ENCODE measurements at regions not wholly inside any gene's neighbourhood (a gene's known extent, or its start where the extent isn't known, plus 50 kb on each side); places are given as distances from the start of the nearest gene placed in this dataset.

GRCh38 chr18:78661316-78661715 lies 318.3 kb upstream of the SALL3 start:
- H3K4me3 ChIP-seq (ENCODE audit: extremely low read depth, insufficient read depth, low read length, poor library complexity, severe bottlenecking) = no peak overlapping the region
- no peaks in the 10 kb centered on the region for H3K36me3 ChIP-seq (ENCODE audit: control insufficient read depth, insufficient read depth, low read length)
- H3K4me1 ChIP-seq (ENCODE audit: control insufficient read depth, insufficient read depth, low read length, poor library complexity, severe bottlenecking) = no peaks in the 10 kb centered on the region
- no peaks in the 10 kb centered on the region for H3K9me3 ChIP-seq (ENCODE audit: control insufficient read depth, low read length)
- WGBS, 2 experiments (ENCODE audit: insufficient coverage in 2 of 2) = 80 to 87% methylated on average over 3 to 4 of the region's 9 CpGs
- no peak overlapping the region for H3K27ac ChIP-seq (ENCODE audit: low read depth, low read length, severe bottlenecking)

GRCh38 chr18:78662879-78663278 lies 316.7 kb upstream of the SALL3 start:
- no peaks in the 10 kb centered on the region for H3K4me1 ChIP-seq (ENCODE audit: control insufficient read depth, insufficient read depth, low read length, poor library complexity, severe bottlenecking)
- H3K27ac ChIP-seq (ENCODE audit: low read depth, low read length, severe bottlenecking) = no peak overlapping the region
- H3K4me3 ChIP-seq (ENCODE audit: extremely low read depth, insufficient read depth, low read length, poor library complexity, severe bottlenecking) = no peak overlapping the region
- H3K36me3 ChIP-seq (ENCODE audit: control insufficient read depth, insufficient read depth, low read length) = no peaks in the 10 kb centered on the region
- no peaks in the 10 kb centered on the region for H3K9me3 ChIP-seq (ENCODE audit: control insufficient read depth, low read length)
- WGBS, 2 experiments (ENCODE audit: insufficient coverage in 2 of 2) = 94 to 95% methylated on average over 4 to 6 of the region's 9 CpGs

- Histone ChIP-seq H3K27ac (ENCODE audit: low read depth, low read length, severe bottlenecking) (no peak overlapping the region), H3K4me1 (ENCODE audit: control insufficient read depth, insufficient read depth, low read length, poor library complexity, severe bottlenecking) (no peaks in the 10 kb centered on the region), H3K9me3 (ENCODE audit: control insufficient read depth, low read length) (no peaks in the 10 kb centered on the region), H3K4me3 (ENCODE audit: extremely low read depth, insufficient read depth, low read length, poor library complexity, severe bottlenecking) (no peak overlapping the region), H3K36me3 (ENCODE audit: control insufficient read depth, insufficient read depth, low read length) (no peaks in the 10 kb centered on the region)
- 73 to 95% methylated on average over 2 to 11 of the region's 13 CpGs for WGBS, 2 experiments (ENCODE audit: insufficient coverage in 2 of 2)
Measured at GRCh38 chr18:78664048-78664447, 315.6 kb upstream of the SALL3 start.

DNA sequence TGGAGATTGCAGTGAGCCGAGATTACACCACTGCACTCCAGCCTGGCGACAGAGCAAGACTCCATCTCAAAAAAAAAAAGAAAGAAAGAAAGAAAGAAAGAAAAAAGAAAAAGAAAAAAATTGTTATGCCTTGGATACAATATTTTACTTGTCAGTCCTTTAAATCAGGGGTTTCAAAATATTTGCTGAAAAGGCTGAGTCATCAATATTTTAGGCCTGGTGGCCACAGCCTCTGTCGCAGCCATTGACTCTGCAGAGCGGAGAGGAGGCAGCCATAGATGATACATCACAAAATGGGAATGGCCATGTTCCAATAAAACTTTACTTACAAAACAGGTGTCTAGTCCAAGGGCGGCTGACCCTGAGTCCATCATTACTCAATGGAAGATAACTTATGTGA lies 314.8 kb upstream of the SALL3 start:
- Histone ChIP-seq H3K9me3 (ENCODE audit: control insufficient read depth, low read length) (no peaks in the 10 kb centered on the region), H3K4me3 (ENCODE audit: extremely low read depth, insufficient read depth, low read length, poor library complexity, severe bottlenecking) (no peak overlapping the region), H3K4me1 (ENCODE audit: control insufficient read depth, insufficient read depth, low read length, poor library complexity, severe bottlenecking) (no peaks in the 10 kb centered on the region), H3K36me3 (ENCODE audit: control insufficient read depth, insufficient read depth, low read length) (no peaks in the 10 kb centered on the region), H3K27ac (ENCODE audit: low read depth, low read length, severe bottlenecking) (no peak overlapping the region)
- 94 to 95% methylated on average over 3 to 4 of the region's 5 CpGs for WGBS, 2 experiments (ENCODE audit: insufficient coverage in 2 of 2)

- 96 to 100% methylated on average over 8 of the region's 10 CpGs for WGBS, 2 experiments (ENCODE audit: insufficient coverage in 2 of 2)
Measured at GRCh38 chr18:78665644-78666043, 314.0 kb upstream of the SALL3 start.

DNA sequence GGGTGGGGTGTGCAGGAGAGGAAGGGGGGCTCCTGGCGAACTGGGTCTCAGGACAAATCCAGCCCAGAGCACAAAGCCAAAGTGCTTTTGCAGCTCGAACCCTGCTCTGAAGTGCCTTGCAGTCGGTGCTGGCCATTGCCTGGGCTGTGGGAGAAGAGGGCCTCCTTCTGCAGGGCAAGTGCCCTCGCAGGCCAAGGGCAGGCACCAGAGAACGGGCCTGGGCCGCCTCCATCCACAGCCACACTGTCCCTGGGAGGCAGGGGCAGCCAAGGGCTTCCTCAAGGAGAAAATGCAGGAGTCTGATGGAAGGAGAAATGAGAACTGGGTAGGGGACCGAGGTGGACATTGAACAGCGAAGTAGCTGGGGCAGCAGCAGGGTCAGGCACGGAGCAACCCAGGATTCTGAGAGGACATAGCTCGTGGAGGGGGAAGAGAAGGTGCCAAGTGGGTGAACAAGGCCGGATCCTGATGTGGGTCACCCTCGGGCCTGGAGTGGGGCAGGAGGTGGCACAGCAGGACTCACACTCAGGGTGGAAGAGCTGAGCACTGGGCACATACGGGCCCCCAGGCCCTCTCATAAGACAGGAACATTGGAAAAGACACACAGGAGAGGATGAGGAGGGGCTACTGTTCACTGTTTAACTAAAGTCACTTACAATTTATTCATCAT lies 312.8 kb upstream of the SALL3 start:
- 90 to 91% methylated on average over 9 to 12 of the region's 13 CpGs for WGBS, 2 experiments (ENCODE audit: insufficient coverage in 2 of 2)
- H3K27ac ChIP-seq (ENCODE audit: low read depth, low read length, severe bottlenecking) = no peak overlapping the region
- no peaks in the 10 kb centered on the region for H3K9me3 ChIP-seq (ENCODE audit: control insufficient read depth, low read length)
- H3K4me1 ChIP-seq (ENCODE audit: control insufficient read depth, insufficient read depth, low read length, poor library complexity, severe bottlenecking) = no peaks in the 10 kb centered on the region
- H3K4me3 ChIP-seq (ENCODE audit: extremely low read depth, insufficient read depth, low read length, poor library complexity, severe bottlenecking) = no peak overlapping the region
- no peaks in the 10 kb centered on the region for H3K36me3 ChIP-seq (ENCODE audit: control insufficient read depth, insufficient read depth, low read length)

More at GRCh38 chr18:78665644-78666043, 314.0 kb upstream of the SALL3 start:
- Histone ChIP-seq H3K27ac (ENCODE audit: low read depth, low read length, severe bottlenecking) (no peak overlapping the region), H3K36me3 (ENCODE audit: control insufficient read depth, insufficient read depth, low read length) (no peaks in the 10 kb centered on the region), H3K4me3 (ENCODE audit: extremely low read depth, insufficient read depth, low read length, poor library complexity, severe bottlenecking) (no peak overlapping the region), H3K9me3 (ENCODE audit: control insufficient read depth, low read length) (no peaks in the 10 kb centered on the region), H3K4me1 (ENCODE audit: control insufficient read depth, insufficient read depth, low read length, poor library complexity, severe bottlenecking) (no peaks in the 10 kb centered on the region)

DNA sequence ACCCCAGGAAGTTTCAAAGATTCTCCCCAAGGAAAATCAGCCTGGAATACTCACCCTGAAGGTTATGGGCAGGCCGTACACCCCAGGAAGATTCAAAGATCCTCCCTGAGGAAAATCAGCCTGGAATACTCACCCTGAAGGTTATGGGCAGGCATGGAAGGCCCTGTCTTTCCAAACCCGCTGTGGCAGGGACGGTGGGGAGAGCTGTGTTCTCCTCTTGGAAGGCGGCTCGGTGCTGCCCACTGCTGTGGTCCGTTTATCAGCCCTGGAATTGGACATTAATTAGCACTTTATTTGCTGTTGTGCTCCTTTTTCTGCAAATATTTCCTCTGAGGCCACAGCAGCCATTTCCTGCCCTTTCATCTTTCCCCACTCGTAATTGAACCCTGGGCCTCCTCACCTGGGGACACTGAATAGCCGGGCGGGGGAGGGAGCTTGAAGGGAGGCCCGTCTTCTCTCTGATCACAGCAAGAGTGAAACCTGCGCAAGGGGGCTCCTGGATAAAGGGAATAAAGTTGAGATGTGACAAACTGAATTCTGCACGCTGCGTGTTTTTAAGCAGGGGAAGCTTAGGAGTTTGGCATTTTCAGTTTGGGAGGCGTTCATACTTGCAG lies 308.7 kb upstream of the SALL3 start:
- WGBS, 2 experiments (ENCODE audit: insufficient coverage in 2 of 2) = 58 to 65% methylated on average over 12 to 13 of the region's 14 CpGs
- H3K9me3 ChIP-seq (ENCODE audit: control insufficient read depth, low read length) = no peaks in the 10 kb centered on the region
- H3K4me1 ChIP-seq (ENCODE audit: control insufficient read depth, insufficient read depth, low read length, poor library complexity, severe bottlenecking) = no peaks in the 10 kb centered on the region
- no peaks in the 10 kb centered on the region for H3K36me3 ChIP-seq (ENCODE audit: control insufficient read depth, insufficient read depth, low read length)
- H3K27ac ChIP-seq (ENCODE audit: low read depth, low read length, severe bottlenecking) = no peak overlapping the region
- H3K4me3 ChIP-seq (ENCODE audit: extremely low read depth, insufficient read depth, low read length, poor library complexity, severe bottlenecking) = no peak overlapping the region

DNA sequence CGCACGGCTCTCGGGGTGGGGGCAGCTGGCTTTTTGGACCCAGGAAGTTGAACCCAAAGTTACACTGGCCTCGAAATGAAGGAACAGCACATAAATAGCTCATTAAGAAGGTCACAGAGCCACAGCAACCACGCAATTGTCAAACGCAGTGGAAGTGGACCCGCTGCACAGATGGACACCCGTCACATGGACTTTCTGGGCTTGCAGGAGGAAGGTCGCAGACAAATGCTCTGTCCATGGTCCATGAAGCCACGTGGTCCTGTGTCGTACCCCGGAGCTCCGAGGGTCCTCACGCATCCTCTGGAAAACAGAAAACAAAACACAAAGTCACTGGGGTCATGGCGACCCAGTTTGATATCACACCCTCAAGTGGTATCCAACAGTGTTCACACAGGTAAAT lies 308.1 kb upstream of the SALL3 start:
- H3K9me3 ChIP-seq (ENCODE audit: control insufficient read depth, low read length) = no peaks in the 10 kb centered on the region
- WGBS, 2 experiments (ENCODE audit: insufficient coverage in 2 of 2) = 93 to 98% methylated on average over 14 to 15 of the region's 15 CpGs
- H3K4me1 ChIP-seq (ENCODE audit: control insufficient read depth, insufficient read depth, low read length, poor library complexity, severe bottlenecking) = no peaks in the 10 kb centered on the region
- H3K4me3 ChIP-seq (ENCODE audit: extremely low read depth, insufficient read depth, low read length, poor library complexity, severe bottlenecking) = no peak overlapping the region
- H3K27ac ChIP-seq (ENCODE audit: low read depth, low read length, severe bottlenecking) = no peak overlapping the region
- H3K36me3 ChIP-seq (ENCODE audit: control insufficient read depth, insufficient read depth, low read length) = no peaks in the 10 kb centered on the region

DNA sequence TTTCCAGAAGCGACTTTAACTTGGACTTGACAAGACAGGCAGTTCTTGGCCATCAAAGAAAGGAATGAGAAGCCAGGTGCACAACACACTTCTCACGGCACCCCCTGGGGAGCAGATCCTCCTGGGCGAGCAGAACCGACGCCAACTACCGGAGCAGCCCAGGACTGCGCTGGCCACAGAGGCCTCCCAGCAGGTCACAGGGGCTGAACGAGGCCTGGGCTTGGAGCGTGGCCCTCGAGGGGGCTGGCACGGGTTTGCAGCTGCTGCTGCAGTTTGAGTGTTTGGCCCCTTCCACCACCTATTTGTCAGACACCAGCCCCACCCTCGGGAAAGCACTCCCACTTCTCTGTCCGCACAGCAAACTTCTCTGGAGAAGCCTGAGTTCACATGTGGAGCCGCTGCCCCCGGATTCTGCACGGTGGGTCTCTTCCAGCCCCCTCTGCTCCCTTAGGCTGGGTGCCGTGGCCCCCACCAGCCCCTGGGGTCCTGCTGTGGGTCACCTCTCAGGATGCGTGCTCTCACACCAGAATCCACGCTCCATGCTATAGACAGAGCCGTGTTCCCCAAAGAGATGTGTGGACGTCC lies 306.7 kb upstream of the SALL3 start:
- H3K36me3 ChIP-seq (ENCODE audit: control insufficient read depth, insufficient read depth, low read length) = no peaks in the 10 kb centered on the region
- no peaks in the 10 kb centered on the region for H3K9me3 ChIP-seq (ENCODE audit: control insufficient read depth, low read length)
- no peak overlapping the region for H3K4me3 ChIP-seq (ENCODE audit: extremely low read depth, insufficient read depth, low read length, poor library complexity, severe bottlenecking)
- no peak overlapping the region for H3K27ac ChIP-seq (ENCODE audit: low read depth, low read length, severe bottlenecking)
- 94% methylated on average over 15 to 20 of the region's 21 CpGs for WGBS, 2 experiments (ENCODE audit: insufficient coverage in 2 of 2)
- no peaks in the 10 kb centered on the region for H3K4me1 ChIP-seq (ENCODE audit: control insufficient read depth, insufficient read depth, low read length, poor library complexity, severe bottlenecking)

GRCh38 chr18:78673516-78674321 lies 305.9 kb upstream of the SALL3 start:
- no peak overlapping the region for H3K27ac ChIP-seq (ENCODE audit: low read depth, low read length, severe bottlenecking)
- H3K9me3 ChIP-seq (ENCODE audit: control insufficient read depth, low read length) = no peaks in the 10 kb centered on the region
- H3K36me3 ChIP-seq (ENCODE audit: control insufficient read depth, insufficient read depth, low read length) = no peaks in the 10 kb centered on the region
- 86 to 89% methylated on average over 14 to 17 of the region's 19 CpGs for WGBS, 2 experiments (ENCODE audit: insufficient coverage in 2 of 2)
- no peak overlapping the region for H3K4me3 ChIP-seq (ENCODE audit: extremely low read depth, insufficient read depth, low read length, poor library complexity, severe bottlenecking)
- no peaks in the 10 kb centered on the region for H3K4me1 ChIP-seq (ENCODE audit: control insufficient read depth, insufficient read depth, low read length, poor library complexity, severe bottlenecking)

All from mesodermal cell (in vitro differentiated cells).